NCI-H2107 treated with DMSO at 0.1 percent for 48 hours (cell line): ENCODE measurements at regions not wholly inside any gene's neighbourhood (a gene's known extent, or its start where the extent isn't known, plus 50 kb on each side); places are given as distances from the start of the nearest gene placed in this dataset.
"Not testable (repeated sequence)": the region's sequence is repeated elsewhere in the genome, so short reads cannot be mapped to it uniquely, and the experiment has no call there.

Source experiments
- DNase-seq: peaks from one replicate; lab custom pipeline; 2025; ENCODE audit not compliant: unreplicated experiment; lab: John Stamatoyannopoulos, UW

DNA sequence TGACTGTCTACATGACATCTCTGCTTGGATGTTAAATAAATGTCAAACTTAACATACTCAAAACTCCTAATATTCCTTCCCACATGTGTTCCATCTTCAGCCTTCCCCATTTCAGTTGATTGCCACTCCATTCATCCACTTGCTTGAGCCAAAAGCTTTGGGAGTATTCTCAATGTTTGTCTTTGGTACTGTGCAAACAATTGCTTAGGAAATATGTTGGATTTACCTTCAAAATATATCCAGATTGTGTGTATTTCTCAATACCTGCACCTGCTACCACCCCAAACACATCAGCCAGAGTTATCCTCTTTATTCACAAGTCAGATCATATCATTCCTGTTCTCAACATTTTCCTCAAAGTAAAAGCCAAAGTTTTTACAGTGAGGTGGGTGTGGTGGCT is 350.3 kb upstream of the FAM98A start:
- no peak for DNase-seq

DNA sequence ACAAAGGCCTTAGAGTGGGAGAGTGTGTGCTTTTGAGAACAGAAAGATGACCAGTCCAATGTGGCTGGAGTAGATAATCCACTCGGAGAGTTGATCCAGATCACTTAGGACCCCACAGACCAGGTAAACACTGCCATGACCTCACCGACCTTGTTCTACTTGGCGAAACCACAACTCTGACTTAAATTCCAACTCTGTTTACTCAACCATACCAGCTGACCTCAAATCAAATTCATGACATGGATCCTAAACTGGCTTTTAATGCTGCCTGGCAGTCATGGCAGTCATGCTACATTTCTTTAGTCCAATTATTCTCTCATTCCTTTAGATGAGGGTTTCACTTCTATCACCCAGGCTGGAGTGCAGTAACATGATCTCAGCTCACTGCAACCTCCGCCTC is 347.1 kb upstream of the FAM98A start:
- no peak for DNase-seq

DNA sequence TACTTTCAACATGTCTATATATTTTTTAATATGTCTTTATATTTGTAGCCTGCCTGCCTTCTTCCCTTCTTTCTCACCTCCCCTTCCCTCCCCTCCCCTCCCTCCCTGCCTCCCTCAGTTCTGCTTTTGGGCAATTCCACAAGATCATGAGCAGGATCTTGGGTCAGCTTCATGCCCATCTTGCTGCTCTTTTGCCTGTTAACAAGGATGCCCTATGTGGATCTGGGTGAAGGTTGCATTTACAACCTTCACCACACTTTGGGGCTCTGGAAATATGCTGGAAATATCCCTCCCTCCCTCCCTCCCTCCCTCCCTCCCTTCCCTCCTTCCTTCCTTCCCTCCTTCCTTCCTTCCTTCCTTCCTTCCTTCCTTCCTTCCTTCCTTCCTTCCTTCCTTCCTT is 334.1 kb upstream of the FAM98A start:
- no peak for DNase-seq

DNA sequence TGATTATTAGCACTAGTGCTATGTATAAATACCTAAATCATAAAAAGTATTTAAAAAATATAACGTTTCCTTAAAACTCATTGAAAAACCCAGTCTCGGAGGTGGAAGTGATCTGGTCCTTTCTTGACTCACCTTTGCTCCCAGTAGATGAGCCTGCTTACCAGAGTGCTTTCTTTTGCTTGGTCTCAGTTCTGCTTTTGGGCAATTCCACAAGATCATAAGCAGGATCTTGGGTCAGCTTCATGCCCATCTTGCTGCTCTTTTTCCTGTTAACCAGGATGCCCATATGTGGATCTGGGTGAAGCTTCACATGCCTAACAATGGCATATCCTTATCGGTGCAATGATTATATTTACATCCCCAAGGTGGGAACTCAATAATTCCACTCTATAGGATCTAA is 332.1 kb upstream of the FAM98A start:
- DNase-seq = no peak

DNA sequence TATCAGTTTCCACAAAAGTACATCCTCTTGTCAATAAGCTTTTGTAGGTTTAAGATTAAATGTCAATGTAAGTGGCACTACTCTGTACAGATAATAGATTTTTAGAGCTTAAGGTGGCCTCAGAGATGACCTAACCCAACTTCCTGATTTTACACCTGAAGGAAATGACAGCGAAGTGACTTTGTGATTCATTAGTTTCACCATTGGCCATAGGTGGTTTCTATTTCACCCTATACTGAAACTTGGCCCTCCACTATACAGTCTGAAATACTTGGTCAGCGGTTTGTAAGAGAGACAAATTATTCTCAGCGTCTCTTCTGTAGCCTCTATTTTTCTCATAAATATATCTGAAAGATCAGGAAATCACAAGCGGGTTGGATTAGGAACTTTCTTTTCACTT is 330.4 kb upstream of the FAM98A start:
- no peak for DNase-seq

- no peak for DNase-seq
Observed at GRCh38 chr2:33927756-33928155, 328.7 kb upstream of the FAM98A start.

DNA sequence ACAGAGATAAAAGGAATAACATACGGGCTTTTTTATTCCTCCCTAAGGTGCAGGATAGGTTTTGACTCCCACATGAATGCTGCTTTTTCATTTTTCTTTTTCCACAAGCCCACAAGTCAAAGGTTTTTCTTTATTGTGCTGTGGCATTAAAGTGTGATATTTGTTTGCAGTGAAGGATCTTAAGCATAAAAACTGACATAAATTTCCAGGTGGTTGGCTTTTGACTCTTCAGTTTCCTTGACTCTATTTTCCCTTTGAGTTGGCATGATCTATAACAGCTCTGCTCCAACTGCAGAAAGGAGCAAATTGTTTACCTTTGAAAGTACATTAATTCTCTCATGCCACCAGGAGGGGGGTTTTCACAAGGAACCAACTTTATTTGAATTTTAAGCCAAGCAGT is 326.2 kb upstream of the FAM98A start:
- DNase-seq = no peak

DNA sequence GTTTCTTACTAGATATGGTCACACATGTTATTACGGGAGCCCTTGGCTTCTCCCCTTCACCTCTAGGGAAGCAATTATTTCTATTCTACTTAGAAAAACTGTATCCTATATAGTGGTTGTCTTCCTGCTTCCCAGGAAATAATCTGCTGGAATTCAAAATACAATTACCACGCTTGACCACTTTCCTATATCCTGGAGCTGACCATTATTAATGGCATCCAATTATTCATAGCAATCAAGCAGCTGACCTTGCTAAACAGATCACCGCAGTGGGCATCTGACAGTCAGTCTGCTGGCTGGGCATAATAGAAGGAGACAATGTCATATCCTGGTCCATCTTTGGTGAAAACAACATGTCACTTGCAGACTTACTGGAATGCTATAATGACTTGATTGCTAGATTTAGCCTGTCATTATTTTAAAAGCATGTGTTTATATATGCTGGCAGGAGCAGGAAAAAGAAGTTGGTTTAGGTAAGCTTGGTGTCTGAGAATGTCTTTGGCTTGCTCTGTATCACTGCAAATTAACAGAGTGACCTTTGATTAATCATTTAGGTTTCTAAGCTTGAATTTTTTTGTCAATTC is 325.6 kb upstream of the FAM98A start:
- DNase-seq = no peak

DNA sequence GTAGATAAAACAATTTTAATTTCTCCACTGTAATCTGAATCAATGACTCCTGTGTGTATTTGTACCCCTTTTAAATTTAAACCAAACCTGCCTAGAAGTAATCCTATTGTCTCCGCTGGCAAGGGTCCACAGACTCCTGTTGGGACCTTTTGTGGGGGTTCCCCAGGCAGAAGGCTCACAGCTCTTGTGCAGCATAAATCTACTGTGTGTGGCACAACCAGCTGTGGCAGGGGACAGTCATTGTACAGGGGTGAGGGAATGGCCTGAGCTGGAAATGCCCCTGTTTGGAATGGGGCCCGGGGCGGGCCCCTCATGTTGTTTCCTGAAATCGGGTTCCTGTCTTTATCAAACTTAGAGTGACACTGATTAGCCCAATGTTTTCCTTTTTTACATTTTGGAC is 318.2 kb upstream of the FAM98A start:
- no peak for DNase-seq

DNA sequence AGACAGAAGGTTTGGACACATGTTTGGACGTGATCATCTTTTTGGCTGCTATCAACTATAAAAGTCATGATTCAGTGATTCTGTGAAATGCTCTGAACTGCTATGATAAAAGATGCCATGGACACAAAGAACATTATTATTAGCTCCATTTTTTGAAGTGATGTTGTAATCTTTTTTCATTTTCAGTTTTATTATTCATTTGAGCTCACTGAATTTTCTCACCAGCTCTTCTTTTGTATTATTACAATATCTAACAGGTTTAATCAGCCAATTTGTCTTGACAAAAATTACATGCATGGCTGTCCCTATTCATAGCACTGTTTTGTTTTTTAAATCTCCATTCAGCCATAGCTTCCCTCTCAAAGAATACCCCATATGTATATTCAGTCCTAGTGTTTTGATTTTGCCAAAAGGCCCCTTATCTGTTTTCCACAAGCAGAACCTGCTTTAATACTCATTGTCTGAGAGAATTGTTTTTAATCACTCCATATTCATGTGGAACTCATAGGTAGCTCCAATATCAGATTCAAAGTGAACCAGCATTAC is 314.0 kb upstream of the FAM98A start:
- DNase-seq = no peak

- no peak for DNase-seq
Observed at GRCh38 chr2:33911327-33911726, 312.2 kb upstream of the FAM98A start.

GRCh38 chr2:33909945-33910695 is 311.0 kb upstream of the FAM98A start:
- no peak for DNase-seq

GRCh38 chr2:33907866-33908265 is 308.8 kb upstream of the FAM98A start:
- DNase-seq = no peak

GRCh38 chr2:33906129-33906528 is 307.0 kb upstream of the FAM98A start:
- not testable (repeated sequence) for DNase-seq

- no peak for DNase-seq
Observed at GRCh38 chr2:33904801-33905200, 305.7 kb upstream of the FAM98A start.

- no peak for DNase-seq
Observed at GRCh38 chr2:33903701-33904100, 304.6 kb upstream of the FAM98A start.

GRCh38 chr2:33903215-33903614 is 304.1 kb upstream of the FAM98A start:
- no peak for DNase-seq

- no peak for DNase-seq
Observed at GRCh38 chr2:33900610-33901009, 301.5 kb upstream of the FAM98A start.

DNA sequence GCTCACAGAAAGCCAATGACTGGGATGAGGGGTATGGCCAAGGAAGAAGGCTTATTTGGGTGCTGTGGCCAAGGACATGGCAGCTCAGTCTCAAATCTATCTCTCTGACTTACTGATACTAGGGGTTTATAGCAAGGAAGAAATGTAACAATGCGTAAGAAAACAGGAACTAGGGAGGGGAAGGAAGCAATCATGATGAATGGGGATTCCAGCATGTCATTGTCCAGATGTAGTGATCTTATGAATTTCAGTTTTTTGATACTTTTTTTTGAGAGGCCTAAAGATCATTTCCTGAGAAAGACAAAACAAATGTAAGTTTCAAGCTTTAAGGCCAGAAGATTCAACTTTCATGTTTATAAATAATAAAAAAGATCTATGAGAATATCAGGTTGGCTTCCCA is 298.6 kb upstream of the FAM98A start:
- DNase-seq = no peak

DNA sequence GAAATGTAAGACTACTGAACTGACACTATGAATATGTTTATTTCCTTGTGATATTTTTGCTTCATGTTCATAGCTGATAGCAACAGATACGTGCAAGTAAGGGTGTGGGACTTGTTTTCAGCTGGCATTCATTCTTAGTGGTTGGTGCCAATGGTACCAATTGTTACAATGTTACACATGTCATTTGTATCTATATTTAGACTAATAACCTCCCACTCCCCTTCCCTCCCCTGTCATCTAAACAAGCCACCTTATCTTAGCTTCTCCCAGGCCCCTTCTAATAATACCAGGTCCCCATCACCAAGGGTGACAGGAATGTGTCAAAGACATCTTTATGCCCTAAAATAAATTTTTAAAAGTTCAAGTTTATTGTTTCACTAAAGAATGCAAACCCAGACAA is 294.7 kb upstream of the FAM98A start:
- no peak for DNase-seq

DNA sequence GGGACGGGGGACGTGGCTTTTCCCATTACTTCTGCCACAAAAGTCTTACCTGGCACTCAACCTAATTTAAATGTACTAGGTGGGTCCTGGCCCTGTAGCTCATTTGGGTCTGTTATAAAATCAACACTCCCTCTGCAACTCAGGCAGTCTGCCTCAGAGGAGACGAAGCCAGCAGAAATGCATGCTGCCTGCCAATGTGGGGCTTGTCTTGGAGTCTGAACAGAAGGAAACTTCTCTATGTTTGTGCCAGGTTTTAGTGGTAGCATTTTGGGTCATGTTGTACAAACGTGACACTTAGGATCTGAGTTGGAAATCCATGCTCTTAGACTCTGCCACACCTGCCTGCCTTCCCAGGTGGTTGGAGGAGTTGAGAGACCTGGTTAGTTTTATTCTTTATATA is 292.5 kb upstream of the FAM98A start:
- DNase-seq = no peak

DNA sequence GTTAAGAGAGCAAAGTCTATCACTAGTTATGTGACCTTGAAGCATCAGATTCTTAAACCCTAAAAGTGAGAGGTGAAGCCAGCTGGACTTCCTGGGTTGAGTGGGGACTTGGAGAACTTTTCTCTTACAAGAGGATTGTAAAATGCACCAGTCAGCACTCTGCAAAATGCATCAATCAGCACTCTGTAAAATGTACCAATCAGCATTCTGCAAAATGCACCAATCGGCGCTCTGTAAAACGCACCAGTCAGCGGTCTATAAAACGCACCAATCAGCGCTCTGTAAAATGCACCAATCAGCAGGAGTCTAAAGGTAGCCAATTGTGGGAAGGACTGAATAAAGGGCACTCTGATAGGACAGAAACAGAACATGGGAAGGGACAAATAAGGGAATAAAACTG is 291.6 kb upstream of the FAM98A start:
- no peak for DNase-seq
